GM18508 (cell line): ENCODE measurements at regions not wholly inside any gene's neighbourhood (a gene's known extent, or its start where the extent isn't known, plus 50 kb on each side); places are given as distances from the start of the nearest gene placed in this dataset.

ENCODE experiments used
- ATAC-seq: cut with Tn5 transposase; IDR thresholded peaks from one replicate; pipeline ENCODE4 v1.9.1; 2021; ENCODE audit warnings: moderate number of reproducible peaks; ENCODE audit not compliant: insufficient read depth, unreplicated experiment

- ATAC-seq: no peak
Observed at GRCh38 chr6:14831070-14831469, 414.8 kb upstream of the JARID2 start.

GRCh38 chr6:14831937-14832336, 413.9 kb upstream of the JARID2 start:
- ATAC-seq: no peak

DNA sequence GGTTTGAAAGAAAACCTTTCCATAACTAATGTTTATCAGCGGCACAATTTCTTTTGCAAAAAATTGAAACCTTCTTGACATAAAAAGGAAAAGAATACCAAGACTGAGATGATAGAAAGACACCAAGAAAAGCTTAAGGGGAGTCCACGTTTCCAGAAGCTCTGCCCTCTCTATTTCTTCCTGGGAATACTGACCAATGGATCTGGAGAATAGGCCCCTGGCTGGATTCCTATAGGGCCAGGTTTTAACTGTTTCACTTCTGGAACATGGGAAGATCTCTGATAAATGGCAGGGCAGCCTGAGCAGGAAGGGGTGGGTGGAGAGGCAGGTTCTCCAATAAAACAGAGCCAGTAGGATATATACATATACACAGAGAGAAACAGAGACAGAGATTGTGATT, 413.4 kb upstream of the JARID2 start:
- ATAC-seq: no peak

DNA sequence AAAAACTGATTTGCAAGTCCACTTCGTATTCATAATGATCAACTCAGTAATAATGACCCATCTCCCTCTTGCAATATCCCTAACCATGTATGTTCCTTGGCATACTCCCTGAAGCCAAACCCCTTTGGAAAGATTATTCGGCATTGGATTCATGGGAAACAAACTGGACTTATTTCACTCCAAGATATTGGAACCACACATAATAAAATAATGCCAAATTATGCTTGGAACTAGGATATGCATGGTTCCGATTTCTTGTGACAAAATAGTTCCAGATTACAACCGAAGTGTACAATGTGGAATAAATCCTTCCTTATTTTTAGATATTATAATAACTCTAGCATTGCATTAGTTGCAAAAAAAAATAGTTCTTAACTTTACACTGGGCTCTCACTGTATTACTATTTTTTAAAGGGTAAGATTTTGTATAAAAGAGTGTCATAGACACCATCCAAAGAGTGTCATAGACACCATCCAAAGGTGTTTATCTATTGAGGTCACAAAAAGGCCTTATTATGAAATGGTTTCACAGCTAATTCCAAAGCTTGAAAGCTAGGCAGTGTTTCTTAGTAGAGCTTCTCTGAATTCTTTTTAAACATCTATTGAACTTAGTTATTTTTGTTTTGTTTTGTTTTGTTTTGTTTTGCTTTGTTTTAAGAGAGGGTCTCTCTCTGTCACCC, 410.9 kb upstream of the JARID2 start:
- ATAC-seq: no peak

- no peak for ATAC-seq
Observed at GRCh38 chr6:14837435-14837834, 408.4 kb upstream of the JARID2 start.

GRCh38 chr6:14838133-14838583, 407.7 kb upstream of the JARID2 start:
- ATAC-seq: no peak

- ATAC-seq: no peak
Observed at GRCh38 chr6:14841901-14842421, 403.9 kb upstream of the JARID2 start.

GRCh38 chr6:14844411-14844810, 401.5 kb upstream of the JARID2 start:
- ATAC-seq: no peak

- no peak for ATAC-seq
Observed at GRCh38 chr6:14848019-14848418, 397.9 kb upstream of the JARID2 start.

DNA sequence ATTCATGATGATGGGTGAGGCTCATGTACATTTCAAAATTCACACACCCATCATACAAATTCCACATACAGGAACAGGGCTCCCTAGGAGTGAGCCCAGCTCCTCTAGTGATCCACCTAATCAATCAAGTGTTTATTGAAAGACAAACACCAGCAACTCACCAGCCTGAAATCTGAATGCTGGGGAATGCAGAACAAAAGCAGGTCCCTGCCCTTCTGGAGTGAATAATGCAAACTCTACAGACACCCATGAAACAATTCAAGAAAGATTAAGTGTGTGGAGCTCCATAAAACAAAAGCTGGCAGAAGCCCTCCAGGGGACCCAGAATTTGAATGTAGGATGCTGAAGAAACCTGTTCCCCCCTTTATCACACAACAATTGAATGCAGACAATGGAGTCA, 396.7 kb upstream of the JARID2 start:
- no peak for ATAC-seq

GRCh38 chr6:14851281-14851680, 394.6 kb upstream of the JARID2 start:
- ATAC-seq: no peak

- no peak for ATAC-seq
Observed at GRCh38 chr6:14852375-14852774, 393.5 kb upstream of the JARID2 start.

GRCh38 chr6:14856177-14856576, 389.7 kb upstream of the JARID2 start:
- no peak for ATAC-seq

DNA sequence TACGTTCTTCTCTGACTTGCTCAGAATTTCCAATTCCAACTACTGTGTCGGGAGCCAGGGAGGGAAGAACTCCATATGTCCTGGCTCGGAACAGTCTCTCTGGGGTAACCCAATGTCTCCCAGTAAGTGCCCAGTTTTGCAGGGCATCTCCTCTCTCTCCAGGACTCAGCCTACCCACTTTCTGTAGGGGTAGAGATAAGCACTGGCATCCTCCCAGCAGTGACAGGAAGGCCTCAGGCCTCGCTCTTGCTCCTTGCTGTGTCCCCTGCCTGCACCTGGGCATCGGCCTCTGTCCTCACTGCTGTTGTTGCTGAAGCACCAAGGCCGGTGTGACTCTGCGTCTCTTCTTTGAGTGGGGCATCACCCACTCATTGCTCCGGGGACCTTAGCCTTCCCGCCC, 388.9 kb upstream of the JARID2 start:
- no peak for ATAC-seq

- ATAC-seq: no peak
Observed at GRCh38 chr6:14857501-14857900, 388.4 kb upstream of the JARID2 start.

DNA sequence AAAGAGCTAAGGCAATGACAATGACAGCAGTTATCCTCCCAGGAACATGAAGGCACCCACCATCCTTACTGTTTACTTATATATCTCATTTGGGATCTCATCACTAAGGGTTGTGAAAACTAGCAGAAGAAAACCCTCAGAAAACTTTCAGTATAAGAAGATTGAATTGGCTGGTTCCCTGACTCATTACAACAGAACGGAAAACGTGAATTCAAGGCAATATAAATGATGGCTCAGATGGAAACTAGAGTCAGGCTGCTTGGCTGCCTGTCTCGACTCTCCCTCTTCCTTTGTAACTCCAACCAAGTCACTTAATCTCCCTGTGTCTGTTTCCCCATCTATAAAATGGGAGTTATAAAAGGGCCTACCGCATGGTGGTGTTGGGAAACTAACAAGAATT, 387.1 kb upstream of the JARID2 start:
- no peak for ATAC-seq

- no peak for ATAC-seq
Observed at GRCh38 chr6:14860774-14861173, 385.1 kb upstream of the JARID2 start.

DNA sequence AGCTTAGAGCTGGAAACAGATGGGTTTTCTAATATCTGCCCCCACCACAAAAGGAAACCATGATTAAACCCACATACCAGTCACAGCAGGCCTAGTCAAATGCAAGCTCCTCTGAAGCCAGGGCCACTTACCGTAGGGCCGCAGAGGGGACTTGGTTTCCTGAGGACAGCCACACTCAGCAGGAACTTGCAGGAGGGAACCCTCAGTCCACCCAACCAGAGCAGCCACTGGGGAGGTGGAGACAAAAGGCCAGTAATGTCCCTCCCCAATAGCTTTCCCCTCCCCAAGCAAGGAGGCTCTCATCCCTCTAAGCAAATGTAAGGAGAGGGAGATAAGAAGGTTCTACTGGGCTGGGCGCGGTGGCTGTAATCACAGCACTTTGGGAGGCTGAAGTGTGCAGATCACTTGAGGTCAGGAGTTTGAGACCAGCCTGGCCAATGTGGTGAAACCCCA, 384.4 kb upstream of the JARID2 start:
- ATAC-seq: no peak

DNA sequence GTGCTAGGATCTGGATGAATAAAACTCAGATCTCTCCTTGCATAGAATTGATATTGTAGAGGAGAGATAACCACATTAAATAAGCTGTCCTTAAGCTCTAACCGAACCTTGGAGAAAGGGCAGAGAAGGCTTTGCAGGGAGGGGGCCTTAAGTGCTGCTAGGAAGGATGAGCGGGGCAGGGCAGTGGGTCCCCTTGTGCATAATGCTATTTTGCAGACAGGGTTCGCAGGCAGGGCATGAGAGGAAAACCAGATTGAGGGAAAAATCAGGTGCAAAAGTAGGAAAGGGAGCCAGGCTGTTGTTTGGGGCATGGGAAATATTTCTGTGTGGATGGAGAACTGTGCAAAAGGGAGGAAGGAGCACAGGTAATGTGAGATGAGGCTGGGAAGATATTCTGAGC, 383.0 kb upstream of the JARID2 start:
- no peak for ATAC-seq

GRCh38 chr6:14863902-14864850, 381.7 kb upstream of the JARID2 start:
- no peak for ATAC-seq

DNA sequence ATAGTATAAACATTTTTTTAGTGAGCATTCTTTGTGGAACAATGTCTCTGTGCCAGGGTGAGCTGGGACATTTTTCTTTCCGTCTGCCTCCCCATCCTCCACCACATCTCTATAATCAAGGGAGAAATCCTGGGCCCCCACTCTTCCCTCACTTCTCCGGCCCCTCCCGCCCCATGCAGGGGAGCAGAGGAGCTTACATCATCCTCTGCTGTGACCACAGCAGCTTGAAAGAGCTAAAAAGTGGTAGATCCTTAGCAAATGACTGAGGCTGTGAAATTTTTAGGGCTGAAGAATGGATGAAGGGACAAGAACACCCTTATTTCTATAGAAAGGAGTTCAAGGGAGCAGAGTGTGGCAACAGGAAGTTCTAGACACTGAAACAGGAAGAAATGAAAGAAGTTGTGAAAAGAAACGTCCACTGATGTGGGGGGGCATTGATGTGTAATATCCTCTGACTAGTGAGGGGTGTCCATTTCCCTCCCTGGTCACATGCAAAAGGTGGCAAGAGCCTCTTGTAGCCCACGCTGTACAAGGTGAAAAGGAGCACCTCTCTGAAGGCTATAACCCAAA, 380.3 kb upstream of the JARID2 start:
- ATAC-seq: no peak
